ENCODE measurements at regions not wholly inside any gene's neighbourhood (a gene's known extent, or its start where the extent isn't known, plus 50 kb on each side); places are given as distances from the start of the nearest gene placed in this dataset.

GRCh38 chr22:22133910-22134309 lies 110.7 kb upstream of the VPREB1 start:
- TF ChIP-seq CTCF (IDR thresholded peaks at IDR 0.05; ENCODE audit: low read depth, low read length): no peak
- no peak for TF ChIP-seq POLR2A (IDR thresholded peaks at IDR 0.05; ENCODE audit: extremely low read depth, insufficient read length)
- no peak for TF ChIP-seq MAX (IDR thresholded peaks at IDR 0.05; ENCODE audit: low read depth, low read length)
- no peak for TF ChIP-seq MYC (IDR thresholded peaks at IDR 0.05; ENCODE audit: low read depth, low read length)
